SJSA1 (cell line): ENCODE measurements at regions not wholly inside any gene's neighbourhood (a gene's known extent, or its start where the extent isn't known, plus 50 kb on each side); places are given as distances from the start of the nearest gene placed in this dataset.
"Not testable (repeated sequence)": the region's sequence is repeated elsewhere in the genome, so short reads cannot be mapped to it uniquely, and the experiment has no call there.

Experiments
- DNase-seq, 2 experiments: peaks; one replicate each; pipeline ENCODE4 v3.0.0-alpha.2; 2015 to 2020; ENCODE audit warnings: low spot score in 2 of 2, low read depth in 1 of 2
- H3K27ac ChIP-seq: fragments of 250-450 bp; sonication (Bioruptor Pico); 2 replicates; pipeline ENCODE4 v1.5.1; 2020; ENCODE audit warnings: mild to moderate bottlenecking, moderate library complexity
- H3K27me3 ChIP-seq: fragments of 250-450 bp; sonication (Bioruptor Pico); replicated peaks from 2 replicates; pipeline ENCODE4 v1.5.1; 2020; ENCODE audit warnings: mild to moderate bottlenecking, moderate library complexity
- H3K36me3 ChIP-seq: fragments of 250-450 bp; sonication (Bioruptor Pico); 2 replicates; pipeline ENCODE4 v1.5.1; 2020; ENCODE audit warnings: mild to moderate bottlenecking
- H3K4me1 ChIP-seq: fragments of 250-450 bp; sonication (Bioruptor Pico); replicated peaks from 2 replicates; pipeline ENCODE4 v1.6.1; 2021; ENCODE audit warnings: mild to moderate bottlenecking
- H3K4me3 ChIP-seq: fragments of 250-450 bp; sonication (Bioruptor Pico); 2 replicates; pipeline ENCODE4 v1.5.1; 2020; ENCODE audit warnings: mild to moderate bottlenecking
- H3K9me3 ChIP-seq: fragments of 250-450 bp; sonication (Bioruptor Pico); replicated peaks from 2 replicates; pipeline ENCODE4 v1.5.1; 2020; ENCODE audit warnings: mild to moderate bottlenecking

DNA sequence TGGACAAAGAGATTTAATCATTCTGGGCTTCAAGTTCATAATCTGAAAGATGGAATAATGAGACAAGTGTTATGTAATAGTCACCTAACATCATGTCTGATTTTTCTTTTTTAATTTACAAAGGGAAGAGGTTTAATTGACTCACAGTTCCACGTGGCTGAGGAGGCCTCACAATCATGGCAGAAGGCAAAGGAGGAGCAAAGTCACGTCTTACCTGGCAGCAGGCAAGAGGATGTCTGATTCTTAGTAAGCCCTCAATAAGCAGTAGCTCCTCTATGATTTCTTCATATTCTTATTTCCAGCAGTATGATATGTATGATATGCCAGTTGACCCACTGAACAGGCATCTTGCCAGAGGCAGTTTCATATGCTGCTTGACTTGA lies 152.7 kb downstream of the S1PR1 start:
- no peaks in the 10 kb centered on the region for H3K4me1 ChIP-seq
- H3K27ac ChIP-seq, result no peak overlapping the region
- H3K4me3 ChIP-seq, result no peak overlapping the region
- no peaks in the 10 kb centered on the region for H3K36me3 ChIP-seq
- no peaks in the 10 kb centered on the region; the same call in 1 of the 2 replicates for H3K27me3 ChIP-seq
- H3K9me3 ChIP-seq, result no peaks in the 10 kb centered on the region
- DNase-seq, result no peak

- Histone ChIP-seq H3K36me3 (no peaks in the 10 kb centered on the region), H3K9me3 (no peaks in the 10 kb centered on the region), H3K4me1 (no peaks in the 10 kb centered on the region), H3K4me3 (no peak overlapping the region), H3K27ac (no peak overlapping the region), H3K27me3 (no peaks in the 10 kb centered on the region; the same call in 1 of the 2 replicates)
- no peak for DNase-seq
Observed at GRCh38 chr1:101392552-101392951, 155.7 kb downstream of the S1PR1 start.

DNA sequence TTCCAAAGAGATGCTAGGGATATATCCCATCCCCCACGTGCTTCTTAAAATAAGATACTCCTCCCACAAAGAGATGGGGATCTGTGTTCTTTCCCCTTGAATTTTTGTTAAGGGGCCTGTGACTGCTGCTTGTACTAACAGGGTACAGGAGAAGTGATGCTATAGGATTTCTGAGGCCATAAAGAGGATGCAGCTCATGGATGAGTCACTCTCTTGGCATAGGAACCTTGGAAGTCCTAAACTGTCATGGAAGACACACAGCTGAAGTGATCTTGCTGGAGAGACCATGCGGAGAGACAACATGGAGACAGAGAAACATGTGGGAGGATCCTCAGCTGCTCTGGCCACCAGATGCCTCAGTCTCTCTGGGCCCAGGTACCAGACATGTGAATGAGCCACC lies 157.2 kb downstream of the S1PR1 start:
- no peak overlapping the region for H3K4me3 ChIP-seq
- H3K27me3 ChIP-seq, result no peaks in the 10 kb centered on the region; the same call in 1 of the 2 replicates
- H3K27ac ChIP-seq, result no peak overlapping the region
- H3K36me3 ChIP-seq, result no peaks in the 10 kb centered on the region
- H3K9me3 ChIP-seq, result no peaks in the 10 kb centered on the region
- DNase-seq, result no peak
- no peaks in the 10 kb centered on the region for H3K4me1 ChIP-seq

DNA sequence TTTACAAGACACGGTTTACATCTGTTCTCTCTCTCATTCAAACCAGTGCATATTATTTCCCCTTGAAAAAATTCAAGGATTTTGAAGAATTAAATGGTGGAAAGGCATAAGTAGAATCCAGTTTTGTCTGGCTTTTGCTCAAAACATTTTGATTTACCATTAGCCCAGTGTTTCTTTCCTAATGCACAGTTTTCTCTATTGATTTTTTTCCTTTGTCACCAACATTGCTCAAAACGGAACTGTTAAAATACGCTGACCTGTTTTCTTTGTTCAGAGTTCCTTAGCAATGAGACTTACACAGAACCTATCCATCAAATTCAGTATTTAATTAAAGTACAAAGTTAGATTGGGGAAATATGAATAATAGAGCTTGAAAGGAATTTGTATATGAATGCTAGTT lies 162.4 kb downstream of the S1PR1 start:
- Histone ChIP-seq H3K27ac (no peak overlapping the region), H3K27me3 (no peaks in the 10 kb centered on the region), H3K4me3 (no peak overlapping the region), H3K4me1 (no peaks in the 10 kb centered on the region), H3K36me3 (no peaks in the 10 kb centered on the region), H3K9me3 (no peaks in the 10 kb centered on the region)
- DNase-seq, result no peak

DNA sequence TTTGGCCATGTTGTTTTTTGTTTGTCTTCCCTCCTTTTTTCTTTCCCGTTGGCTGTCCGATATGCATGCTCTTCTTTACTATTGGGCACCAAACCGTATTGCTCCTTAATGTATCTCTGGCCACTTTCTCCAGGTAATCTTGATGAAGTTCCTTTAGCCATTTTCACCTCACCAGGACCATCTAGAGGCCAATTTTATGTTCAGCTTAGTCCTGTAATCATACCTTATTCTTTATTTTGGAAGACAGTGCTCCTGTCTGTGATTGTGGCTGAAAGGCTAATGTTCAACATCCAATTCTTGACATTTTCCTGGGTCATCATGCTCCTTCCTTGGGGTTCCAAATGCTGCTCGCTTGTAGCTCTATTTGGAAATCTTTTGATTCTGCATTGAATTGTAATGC lies 169.5 kb downstream of the S1PR1 start:
- Histone ChIP-seq H3K9me3 (no peaks in the 10 kb centered on the region; the same call in 1 of the 2 replicates), H3K27me3 (peaks cover 3% of the 10 kb centered on the region; the same call in 1 of the 2 replicates), H3K27ac (no peak overlapping the region), H3K4me1 (no peaks in the 10 kb centered on the region), H3K4me3 (no peak overlapping the region), H3K36me3 (no peaks in the 10 kb centered on the region)
- no peak for DNase-seq

DNA sequence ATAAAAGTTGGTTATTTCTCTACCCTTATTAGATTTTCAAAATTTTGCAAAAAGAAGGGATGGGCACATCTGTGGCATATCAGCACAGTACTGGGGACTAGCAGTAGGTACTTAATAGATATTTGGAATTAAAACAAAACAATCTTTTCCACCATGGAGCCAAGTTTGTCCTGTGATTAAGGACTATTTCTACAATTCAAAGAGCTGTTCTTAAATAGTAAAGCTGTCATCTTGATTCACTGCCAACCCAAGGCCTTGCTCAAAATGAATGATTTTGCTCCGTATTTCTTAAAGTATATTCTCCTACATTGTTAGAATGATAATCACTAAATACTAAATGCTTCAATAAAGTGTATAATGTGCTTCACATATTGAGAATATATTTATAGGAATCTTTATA lies 169.9 kb downstream of the S1PR1 start:
- Histone ChIP-seq H3K4me3 (no peak overlapping the region), H3K9me3 (no peaks in the 10 kb centered on the region; the same call in 1 of the 2 replicates), H3K27me3 (peaks cover 3% of the 10 kb centered on the region; the same call in 1 of the 2 replicates), H3K27ac (no peak overlapping the region), H3K36me3 (no peaks in the 10 kb centered on the region), H3K4me1 (no peaks in the 10 kb centered on the region)
- DNase-seq, result no peak

DNA sequence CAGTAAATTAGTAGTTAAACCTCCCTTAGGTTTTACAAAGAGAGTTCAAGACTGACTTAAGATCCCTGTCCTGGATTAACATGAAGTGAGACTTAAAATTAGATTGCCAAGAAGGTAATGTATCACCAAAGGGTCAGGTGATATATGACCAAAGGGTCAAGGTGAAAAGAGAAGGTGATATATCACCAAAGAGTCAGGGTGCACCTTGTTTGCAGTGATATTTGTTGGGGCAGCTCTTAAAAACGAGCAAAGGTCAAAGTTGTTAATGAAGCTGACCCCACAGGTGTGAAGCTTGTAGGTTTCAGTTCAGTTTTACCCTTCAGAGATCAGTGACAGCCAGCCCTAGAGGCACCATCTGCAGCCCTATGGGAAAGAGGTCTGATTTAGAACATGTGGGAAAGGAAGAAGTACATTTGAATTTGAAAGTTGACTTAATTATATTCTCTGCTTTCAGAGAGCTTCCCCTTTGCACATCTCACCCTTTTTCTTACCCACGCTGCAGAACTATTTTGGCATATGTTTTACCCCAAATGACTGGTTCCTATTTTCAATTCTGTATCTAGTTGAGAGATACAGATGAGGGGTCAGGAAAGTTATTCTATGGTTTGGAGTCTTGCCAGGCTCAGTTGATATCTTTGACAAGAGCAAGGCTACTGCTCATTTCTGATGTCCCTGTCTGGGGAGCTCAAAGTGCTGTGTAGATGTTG lies 170.8 kb downstream of the S1PR1 start:
- Histone ChIP-seq H3K27me3 (peaks cover 3% of the 10 kb centered on the region; the same call in 1 of the 2 replicates), H3K36me3 (no peaks in the 10 kb centered on the region), H3K4me1 (no peaks in the 10 kb centered on the region), H3K9me3 (no peaks in the 10 kb centered on the region; the same call in 1 of the 2 replicates), H3K27ac (no peak overlapping the region), H3K4me3 (no peak overlapping the region)
- DNase-seq, result no peak

DNA sequence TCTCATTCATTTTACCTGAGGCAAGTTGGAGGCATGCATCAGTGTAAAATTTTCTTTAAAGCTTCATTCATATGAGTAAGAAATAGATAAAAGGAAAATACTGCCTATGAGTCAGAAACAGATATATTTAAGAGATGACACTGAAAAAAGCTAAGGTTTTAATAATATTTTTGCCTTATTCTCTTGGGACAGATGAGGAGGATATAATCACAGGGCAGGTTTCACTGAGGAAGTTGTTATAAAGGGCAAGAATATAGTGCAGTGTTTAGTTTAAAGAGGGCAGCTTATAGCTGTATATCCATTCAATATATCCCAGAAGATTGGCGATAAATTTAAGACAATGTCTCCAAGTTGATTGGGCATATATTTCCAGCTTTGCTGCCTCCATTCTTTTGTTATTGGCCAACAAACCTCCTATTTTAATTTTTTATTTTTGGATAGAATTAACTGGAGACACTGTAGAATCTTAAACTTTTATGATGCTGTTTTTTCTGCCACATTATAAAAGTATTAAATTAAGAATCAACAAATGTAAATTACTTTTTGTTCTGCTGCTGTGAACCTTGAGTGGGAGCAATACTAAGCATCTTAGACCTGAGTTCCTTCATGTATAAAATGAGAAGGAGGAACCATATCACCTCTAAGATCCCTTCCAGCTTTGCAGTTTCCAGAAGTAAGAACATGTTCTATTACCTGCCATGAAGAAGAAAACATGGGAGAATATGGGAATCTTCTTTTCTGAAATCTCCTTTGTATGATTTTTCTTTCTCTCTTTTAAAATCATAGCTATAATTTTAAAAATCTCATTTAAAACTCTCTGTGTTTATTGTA lies 171.6 kb downstream of the S1PR1 start:
- DNase-seq, result no peak
- no peaks in the 10 kb centered on the region; the same call in 1 of the 2 replicates for H3K9me3 ChIP-seq
- H3K27me3 ChIP-seq, result peaks cover 3% of the 10 kb centered on the region; the same call in 1 of the 2 replicates
- H3K27ac ChIP-seq, result no peak overlapping the region
- H3K4me1 ChIP-seq, result no peaks in the 10 kb centered on the region
- no peaks in the 10 kb centered on the region for H3K36me3 ChIP-seq
- no peak overlapping the region for H3K4me3 ChIP-seq

- Histone ChIP-seq H3K27ac (no peak overlapping the region), H3K4me3 (no peak overlapping the region)
- no peak for DNase-seq
Observed at GRCh38 chr1:101409102-101409501, 172.3 kb downstream of the S1PR1 start.

DNA sequence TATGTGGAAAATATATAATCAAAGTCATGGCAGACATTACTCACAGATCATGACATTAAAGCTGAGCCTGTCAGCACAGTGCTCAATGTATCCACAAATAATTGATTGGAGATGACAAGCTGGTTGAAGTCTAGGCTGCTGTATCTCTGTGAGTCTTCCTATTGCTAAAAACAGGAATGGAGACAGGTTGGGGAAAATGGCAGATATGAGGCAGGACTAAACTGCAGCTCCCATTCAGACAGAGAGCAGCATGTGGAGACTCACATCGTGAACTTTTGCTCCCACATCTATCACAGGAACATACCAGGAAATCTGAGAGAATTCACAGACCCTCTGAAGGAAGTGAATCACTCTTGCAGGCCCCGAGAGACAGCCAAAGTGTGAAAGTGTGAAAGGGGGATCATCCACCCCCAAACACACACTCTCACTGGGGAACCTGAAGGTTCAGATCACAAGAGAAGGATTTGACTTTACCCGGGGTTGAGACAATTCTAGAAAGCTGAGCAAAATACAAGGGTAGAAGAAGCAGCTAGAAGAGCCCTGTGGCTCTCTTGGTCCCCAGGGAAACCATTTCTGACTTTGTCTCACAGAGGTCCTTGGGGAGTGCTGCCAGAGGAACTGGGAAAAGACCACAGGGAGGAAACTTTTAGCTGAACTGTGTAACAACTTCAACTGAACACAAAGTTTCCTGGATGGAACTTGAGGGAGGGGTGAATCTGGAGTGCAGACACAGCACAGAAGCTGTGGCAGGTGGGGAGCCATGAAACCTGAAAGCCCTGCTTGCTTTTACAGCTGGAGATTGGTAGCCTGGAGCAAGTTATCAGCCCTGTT lies 173.4 kb downstream of the S1PR1 start:
- Histone ChIP-seq H3K4me1 (no peaks in the 10 kb centered on the region), H3K27ac (no peak overlapping the region), H3K4me3 (no peak overlapping the region), H3K36me3 (no peaks in the 10 kb centered on the region), H3K27me3 (peaks cover 3% of the 10 kb centered on the region; the same call in 1 of the 2 replicates), H3K9me3 (no peaks in the 10 kb centered on the region; the same call in 1 of the 2 replicates)
- no peak for DNase-seq

More at GRCh38 chr1:101409102-101409501, 172.3 kb downstream of the S1PR1 start:
- H3K9me3 ChIP-seq, result no peaks in the 10 kb centered on the region; the same call in 1 of the 2 replicates
- peaks cover 3% of the 10 kb centered on the region; the same call in 1 of the 2 replicates for H3K27me3 ChIP-seq
- no peaks in the 10 kb centered on the region for H3K4me1 ChIP-seq
- H3K36me3 ChIP-seq, result no peaks in the 10 kb centered on the region

GRCh38 chr1:101420406-101420805 lies 183.6 kb downstream of the S1PR1 start:
- H3K4me3 ChIP-seq, result no peak overlapping the region
- no peaks in the 10 kb centered on the region; the same call in 1 of the 2 replicates for H3K27me3 ChIP-seq
- H3K4me1 ChIP-seq, result no peaks in the 10 kb centered on the region
- H3K9me3 ChIP-seq, result no peaks in the 10 kb centered on the region
- H3K27ac ChIP-seq, result no peak overlapping the region
- no peak for DNase-seq
- H3K36me3 ChIP-seq, result no peaks in the 10 kb centered on the region

DNA sequence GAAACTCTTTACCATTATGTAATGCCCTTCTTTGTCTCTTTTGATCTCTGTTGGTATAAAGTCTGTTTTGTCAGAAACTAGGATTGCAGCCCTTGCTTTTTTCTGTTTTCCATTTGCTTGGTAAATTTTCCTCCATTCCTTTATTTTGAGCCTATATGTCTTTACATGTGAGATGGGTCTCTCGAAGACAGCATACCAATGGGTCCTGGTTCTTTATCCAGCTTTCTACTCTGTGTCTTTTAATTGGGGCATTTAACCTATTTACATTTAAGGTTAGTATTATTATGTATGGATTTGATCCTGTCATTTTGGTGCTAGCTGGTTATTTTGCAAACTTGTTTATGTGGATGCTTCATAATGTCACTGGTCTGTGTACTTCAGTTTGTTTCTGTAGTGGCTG lies 191.3 kb downstream of the S1PR1 start:
- H3K27me3 ChIP-seq, H3K27ac ChIP-seq, H3K36me3 ChIP-seq, DNase-seq, H3K9me3 ChIP-seq, H3K4me1 ChIP-seq, H3K4me3 ChIP-seq: not testable (repeated sequence)

GRCh38 chr1:101428562-101428961 lies 191.7 kb downstream of the S1PR1 start:
- Histone ChIP-seq H3K36me3 (no peaks in the 10 kb centered on the region), H3K27ac (no peak overlapping the region), H3K27me3 (no peaks in the 10 kb centered on the region; the same call in 1 of the 2 replicates), H3K4me1 (no peaks in the 10 kb centered on the region), H3K4me3 (no peak overlapping the region), H3K9me3 (no peaks in the 10 kb centered on the region)
- DNase-seq, result no peak
